HG03095 (cell line): ENCODE measurements at regions not wholly inside any gene's neighbourhood (a gene's known extent, or its start where the extent isn't known, plus 50 kb on each side); places are given as distances from the start of the nearest gene placed in this dataset.

Experiments
- ATAC-seq: cut with Tn5 transposase; IDR thresholded peaks from one replicate; pipeline ENCODE4 v1.9.1; 2021; ENCODE audit warnings: moderate library complexity; ENCODE audit not compliant: unreplicated experiment

DNA sequence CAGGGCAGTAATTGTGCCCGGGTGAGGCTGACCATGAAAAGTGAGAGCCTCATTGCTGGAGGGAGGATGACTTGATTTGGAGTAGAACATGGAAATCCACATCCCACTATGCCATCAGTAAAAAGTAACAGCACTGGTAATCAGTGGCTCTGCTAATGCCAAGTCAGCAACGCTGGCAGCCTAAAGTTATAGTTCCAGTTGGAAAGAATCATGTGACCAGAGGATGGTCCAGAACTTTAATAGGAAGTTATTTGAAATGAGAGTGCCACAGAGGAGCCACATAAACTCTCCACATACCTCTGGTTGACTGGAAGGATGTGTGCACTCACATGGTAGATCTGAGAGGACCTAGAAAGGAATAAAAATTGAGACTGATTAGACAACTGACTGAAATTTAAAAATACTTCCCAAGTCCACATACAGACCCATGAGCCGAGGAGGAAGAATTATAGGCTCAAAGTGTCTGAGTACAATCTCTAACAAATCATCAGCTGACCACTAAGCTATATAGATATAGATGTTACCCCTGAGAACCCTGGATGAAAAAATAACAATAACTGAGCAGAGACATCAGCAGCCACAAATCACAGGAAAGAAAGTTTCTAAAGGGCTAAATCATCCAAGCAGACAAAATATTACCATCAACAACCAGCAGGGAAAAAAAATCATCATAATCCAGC lies 346.8 kb downstream of the STK39 start:
- no peak for ATAC-seq

DNA sequence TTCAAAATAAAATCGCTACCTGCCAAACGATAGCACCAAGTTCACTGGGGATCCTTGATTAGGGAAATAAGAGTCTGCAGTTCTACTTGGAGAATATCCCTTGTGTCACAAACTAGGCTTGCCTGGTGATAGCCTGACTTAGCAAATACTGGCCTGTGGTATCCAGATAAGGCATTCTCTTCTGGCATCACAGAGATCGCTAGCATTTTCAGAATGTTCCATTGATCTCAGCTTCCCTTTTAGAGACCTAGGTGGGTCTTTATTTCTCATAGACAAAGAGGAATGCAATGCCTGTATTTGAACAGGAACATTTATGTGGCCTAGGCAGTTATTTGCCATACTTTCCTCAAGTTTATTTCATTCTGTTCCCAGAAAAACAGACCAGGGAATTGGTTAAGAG lies 349.1 kb downstream of the STK39 start:
- no peak for ATAC-seq

GRCh38 chr2:167891841-167892240 lies 355.6 kb downstream of the STK39 start:
- no peak for ATAC-seq

DNA sequence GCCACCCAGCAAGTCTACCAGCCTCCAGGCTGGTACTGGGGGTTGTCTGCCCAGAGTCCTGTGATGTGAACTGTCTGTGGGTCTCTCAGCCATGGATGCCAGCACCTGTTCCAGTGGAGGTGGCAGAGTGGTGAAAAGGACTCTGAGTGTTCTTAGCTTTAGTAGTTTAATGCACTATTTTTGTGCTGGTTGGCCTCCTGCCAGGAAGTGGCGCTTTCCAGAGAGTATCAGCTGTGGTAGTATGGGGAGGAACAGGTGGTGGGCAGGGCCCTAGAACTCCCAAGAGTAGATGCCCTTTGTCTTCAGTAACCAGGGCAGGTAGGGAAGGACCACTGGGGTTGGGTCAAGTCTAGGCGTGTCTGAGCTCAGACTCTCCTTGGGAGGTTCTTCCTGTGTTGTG lies 356.7 kb downstream of the STK39 start:
- ATAC-seq: no peak

- ATAC-seq: no peak
Measured at GRCh38 chr2:167880415-167880814, 367.0 kb downstream of the STK39 start.

- no peak for ATAC-seq
Measured at GRCh38 chr2:167875529-167875928, 371.9 kb downstream of the STK39 start.

DNA sequence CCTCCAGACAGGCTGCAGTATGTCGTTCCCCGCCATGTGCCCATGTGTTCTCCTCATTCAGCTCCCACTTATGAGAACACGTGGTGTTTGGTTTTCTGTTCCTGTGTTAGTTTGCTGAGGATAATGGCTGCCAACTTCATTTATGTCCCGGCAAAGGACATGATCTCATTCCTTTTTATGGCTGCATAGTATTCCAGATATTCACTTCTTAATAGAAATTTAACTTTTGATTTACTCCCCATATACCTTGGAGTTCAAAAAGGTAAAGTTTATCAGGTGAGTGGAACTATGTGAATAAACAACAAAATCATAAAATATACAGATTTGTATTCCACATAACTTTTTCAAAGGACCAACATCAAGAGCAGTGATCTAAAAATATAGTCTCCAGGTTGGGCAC lies 372.6 kb downstream of the STK39 start:
- ATAC-seq: no peak

GRCh38 chr2:167871286-167871685 lies 376.1 kb downstream of the STK39 start:
- ATAC-seq: no peak

DNA sequence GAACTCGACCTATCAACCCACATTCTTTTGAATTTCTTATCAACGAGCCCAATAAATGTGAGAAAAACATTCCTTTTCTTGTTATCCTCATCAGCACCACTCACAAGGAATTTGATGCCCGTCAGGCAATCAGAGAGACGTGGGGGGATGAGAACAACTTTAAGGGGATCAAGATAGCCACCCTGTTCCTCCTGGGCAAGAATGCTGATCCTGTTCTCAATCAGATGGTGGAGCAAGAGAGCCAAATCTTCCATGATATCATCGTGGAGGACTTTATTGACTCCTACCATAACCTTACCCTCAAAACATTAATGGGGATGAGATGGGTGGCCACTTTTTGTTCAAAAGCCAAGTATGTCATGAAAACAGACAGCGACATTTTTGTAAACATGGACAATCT lies 378.2 kb downstream of the STK39 start:
- no peak for ATAC-seq

GRCh38 chr2:167863377-167863776 lies 384.0 kb downstream of the STK39 start:
- ATAC-seq: no peak

- ATAC-seq: peak; percentile 59
Measured at GRCh38 chr2:167862782-167863181, 384.6 kb downstream of the STK39 start.

DNA sequence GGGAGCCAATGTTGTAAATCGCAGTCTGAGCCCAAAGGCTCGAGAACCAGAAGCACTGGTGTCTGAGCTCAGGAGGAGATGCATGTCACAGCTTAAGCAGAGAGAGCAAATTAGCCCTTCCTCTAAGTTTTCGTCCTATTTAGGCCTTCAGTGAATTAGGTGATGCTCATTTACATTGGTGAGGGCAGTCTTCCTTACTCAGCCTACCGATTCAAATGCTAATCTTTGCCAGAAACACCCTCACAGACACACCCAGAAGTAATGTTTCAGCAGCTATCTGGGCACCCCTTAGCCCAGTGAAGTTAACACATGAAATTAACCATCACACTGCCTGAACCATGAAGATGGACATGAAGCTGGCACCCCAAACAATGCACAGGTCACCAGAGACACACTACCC lies 385.1 kb downstream of the STK39 start:
- ATAC-seq: no peak

GRCh38 chr2:167861574-167862193 lies 385.7 kb downstream of the STK39 start:
- ATAC-seq: no peak

GRCh38 chr2:167860082-167860481 lies 387.3 kb downstream of the STK39 start:
- no peak for ATAC-seq

DNA sequence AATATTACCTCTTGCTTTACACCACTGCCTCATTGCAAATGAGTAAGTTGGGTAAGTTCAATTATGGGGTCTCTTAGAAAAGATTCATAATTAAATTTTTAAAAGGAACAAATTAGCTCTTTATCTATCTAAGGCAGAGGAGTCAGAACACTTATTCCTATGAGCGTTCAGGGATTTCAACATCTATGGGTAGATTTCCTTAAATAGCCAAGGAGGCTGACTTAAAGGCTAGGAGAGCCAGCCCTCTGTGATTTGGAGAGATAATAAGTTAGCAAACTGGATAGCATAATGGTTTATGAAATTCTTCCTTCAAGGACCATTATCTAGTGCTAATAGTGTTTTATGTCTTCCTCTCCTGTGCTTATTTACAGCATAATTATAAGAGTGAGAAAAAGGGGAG lies 387.7 kb downstream of the STK39 start:
- no peak for ATAC-seq

DNA sequence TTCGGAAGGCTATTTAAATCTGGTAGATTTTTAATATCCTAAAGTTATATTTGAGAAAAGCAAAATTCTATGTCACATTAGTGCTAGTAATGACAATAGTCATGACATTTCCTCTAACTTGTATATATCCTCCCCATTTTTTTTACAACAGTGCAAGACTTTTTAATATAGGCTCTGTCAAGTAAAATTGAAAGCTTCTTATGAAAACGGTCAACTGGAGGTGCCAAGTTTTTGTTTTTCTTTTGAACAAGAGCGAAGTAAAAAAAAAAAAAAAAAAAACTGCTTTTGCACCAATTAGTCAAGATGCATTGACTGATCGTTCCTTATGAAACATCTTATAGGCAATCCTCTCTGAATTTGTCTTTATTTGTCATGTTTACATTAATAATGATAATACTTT lies 389.3 kb downstream of the STK39 start:
- no peak for ATAC-seq

GRCh38 chr2:167857416-167857815 lies 390.0 kb downstream of the STK39 start:
- no peak for ATAC-seq

- ATAC-seq: no peak
Measured at GRCh38 chr2:167856190-167856589, 391.2 kb downstream of the STK39 start.

- ATAC-seq: no peak
Measured at GRCh38 chr2:167855211-167855610, 392.2 kb downstream of the STK39 start.

DNA sequence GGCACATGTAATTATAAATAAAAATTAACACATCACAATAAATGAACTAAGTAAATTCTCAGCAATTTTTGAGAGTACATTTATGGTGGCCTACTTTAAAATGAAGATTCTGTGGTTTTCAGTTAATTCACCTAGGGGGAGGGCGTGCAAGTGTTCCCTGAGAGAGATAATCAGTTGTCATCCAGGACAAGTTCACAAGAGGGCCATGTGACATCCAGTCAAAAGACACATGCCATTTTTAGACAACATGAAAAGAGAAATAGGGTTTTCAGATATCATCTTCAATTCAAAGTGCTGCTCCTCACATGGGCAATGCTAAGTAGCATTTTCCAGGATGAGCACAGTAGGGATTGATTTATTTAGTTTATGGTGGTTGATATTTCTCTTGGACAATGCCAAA lies 393.7 kb downstream of the STK39 start:
- ATAC-seq: no peak

GRCh38 chr2:167851876-167852275 lies 395.5 kb downstream of the STK39 start:
- no peak for ATAC-seq

DNA sequence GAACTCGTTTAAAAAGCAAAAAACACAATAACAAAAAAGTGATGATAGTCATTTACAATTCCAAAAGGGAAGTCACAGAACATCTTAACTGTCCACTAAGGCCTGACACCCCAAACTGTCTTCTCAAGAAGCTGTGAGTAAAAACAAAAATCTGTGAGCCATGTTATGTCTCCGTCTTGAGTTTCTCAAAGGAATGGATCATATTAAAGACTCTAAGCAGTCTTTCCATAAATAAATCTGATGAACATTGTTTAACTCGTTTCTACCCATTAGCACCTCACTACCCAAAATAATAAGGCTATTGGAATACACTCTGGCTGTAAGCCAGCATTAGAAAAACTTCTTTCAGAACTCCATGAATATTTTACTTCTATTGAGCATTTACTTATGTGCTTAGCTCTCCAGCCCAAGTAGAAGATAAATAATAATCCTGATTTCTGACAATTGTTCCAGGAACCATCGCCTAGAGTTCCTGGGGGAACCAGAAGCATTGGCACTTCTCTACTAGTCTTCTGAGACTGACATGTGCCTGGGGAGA lies 396.0 kb downstream of the STK39 start:
- ATAC-seq: no peak
